ENCODE measurements at regions not wholly inside any gene's neighbourhood (a gene's known extent, or its start where the extent isn't known, plus 50 kb on each side); places are given as distances from the start of the nearest gene placed in this dataset.
A peak's percentile ranks its signal among the peaks of the same experiment; 100 is the strongest.

DNA sequence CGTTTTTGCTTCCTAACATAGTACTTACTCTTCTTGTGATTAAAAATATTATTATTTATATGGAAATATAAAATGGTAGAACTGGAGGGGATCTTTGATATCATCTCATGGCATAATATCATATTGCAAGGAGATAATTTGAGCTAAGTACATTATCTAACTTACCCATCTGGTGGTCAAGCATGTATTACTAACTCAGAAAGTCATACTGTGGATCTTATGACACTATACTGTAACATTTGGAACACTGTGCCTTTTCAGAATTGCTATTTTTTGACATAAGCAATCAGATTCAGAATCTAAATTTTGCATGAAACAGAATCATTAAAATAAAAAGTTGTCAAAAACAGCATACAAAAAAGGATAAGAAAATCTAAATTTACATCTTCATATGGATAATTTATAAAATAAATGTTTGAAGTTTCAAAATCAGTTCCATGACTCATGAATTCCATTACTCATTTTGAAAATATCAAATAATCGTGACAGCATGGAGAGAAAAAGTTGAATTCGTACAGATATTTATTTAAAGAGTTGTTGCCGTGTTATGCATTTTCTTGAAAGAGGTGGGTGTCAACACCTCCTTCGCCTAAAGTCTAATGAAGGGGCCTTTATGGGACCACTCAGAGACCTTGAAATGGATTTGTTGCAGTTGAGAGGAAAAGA, 928.1 kb downstream of the PDHA2 start:
- peak; percentile 65 for DNase-seq (ENCODE audit: low read depth)

DNA sequence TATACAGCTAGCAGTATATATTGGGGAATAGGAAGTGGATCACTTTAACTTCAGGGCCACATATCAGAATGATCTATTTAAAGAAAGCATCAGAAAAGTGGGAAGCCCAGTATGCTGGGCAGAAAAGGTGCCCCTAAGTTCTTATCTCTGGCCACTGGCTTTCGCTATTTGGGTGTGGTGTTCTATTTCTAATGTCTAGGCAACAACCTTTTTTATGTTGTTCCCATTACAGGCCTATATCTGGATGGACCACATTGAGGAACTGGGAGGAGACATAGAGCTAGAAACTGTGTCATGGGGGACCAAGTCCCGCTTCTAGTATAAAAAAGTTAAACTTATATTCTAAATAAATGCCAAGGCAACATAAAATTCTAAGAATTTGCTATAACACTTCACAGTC, 935.6 kb downstream of the PDHA2 start:
- DNase-seq (ENCODE audit: low read depth) = no peak

DNA sequence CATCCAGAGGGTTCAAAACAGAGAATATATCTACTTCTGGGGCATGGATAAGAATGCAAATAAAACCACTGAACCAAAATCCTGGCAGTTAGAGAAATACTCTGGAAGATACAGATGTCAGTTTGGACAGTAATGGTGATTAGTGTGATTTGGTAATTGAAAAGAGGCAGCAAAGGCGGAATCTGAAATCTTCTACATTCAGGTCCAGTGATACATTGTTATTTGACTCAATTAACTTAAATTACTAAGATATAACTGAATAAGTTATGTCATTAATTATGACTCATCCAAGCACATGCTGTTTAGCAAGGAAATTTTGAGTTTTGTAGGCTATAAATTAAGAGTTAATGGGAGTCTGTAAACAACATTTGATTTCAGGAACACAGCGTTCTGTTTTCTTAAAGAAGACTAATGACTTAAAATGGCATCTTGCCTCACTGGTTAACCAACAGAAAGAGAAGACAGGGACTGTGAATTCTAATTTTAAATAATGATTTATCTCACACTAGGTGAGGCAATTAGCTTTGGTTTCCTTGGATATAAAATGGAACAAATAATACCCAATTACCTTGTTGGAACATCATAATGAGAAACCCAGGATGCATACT, 937.1 kb downstream of the PDHA2 start:
- peak; percentile 3 for DNase-seq (ENCODE audit: low read depth)

- DNase-seq (ENCODE audit: low read depth) = no peak
Observed at GRCh38 chr4:96784336-96784735, 944.4 kb downstream of the PDHA2 start.

DNA sequence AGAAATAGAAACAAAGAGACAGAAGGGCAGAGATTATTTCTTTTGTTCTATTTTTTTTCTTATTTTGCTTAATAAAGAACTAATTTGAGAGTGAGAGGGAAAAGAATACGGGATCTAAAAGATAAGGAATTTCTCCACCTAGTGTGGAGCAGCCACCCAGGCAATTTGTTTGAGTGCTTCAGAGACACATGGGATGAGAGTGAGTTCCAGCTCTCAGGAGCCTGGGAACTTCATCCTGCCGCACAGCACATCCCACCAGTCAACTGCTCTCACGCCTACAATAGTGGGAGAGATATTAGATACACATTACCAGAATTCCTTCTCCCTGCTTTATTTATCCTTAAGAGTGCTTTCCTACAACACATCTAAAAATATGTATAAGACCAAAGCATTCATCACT, 946.4 kb downstream of the PDHA2 start:
- no peak for DNase-seq (ENCODE audit: low read depth)

DNA sequence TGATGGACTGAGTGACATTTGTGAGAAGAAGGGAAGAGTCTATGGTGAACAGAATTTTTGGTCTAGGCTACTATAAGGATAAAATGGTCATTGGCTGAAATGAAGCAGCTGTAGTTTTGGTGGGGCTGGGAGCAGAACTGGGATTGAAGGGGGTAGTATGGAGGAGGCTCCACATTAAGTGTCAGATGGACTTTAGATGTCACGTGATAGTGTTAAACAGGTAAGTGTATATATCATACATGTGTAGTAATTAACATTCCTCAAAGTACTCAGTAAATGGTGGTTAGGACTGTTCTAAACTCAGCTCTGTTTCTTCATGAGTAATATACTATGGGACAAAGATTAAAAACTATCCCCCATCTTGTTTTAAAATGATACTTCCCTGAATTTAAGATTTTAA, 947.9 kb downstream of the PDHA2 start:
- no peak for DNase-seq (ENCODE audit: low read depth)

- no peak for DNase-seq (ENCODE audit: low read depth)
Observed at GRCh38 chr4:96809563-96809962, 969.7 kb downstream of the PDHA2 start.

- no peak for DNase-seq (ENCODE audit: low read depth)
Observed at GRCh38 chr4:96827086-96827485, 987.2 kb downstream of the PDHA2 start.

- DNase-seq (ENCODE audit: low read depth) = peak; percentile 72
Observed at GRCh38 chr4:96833831-96834230, 993.9 kb downstream of the PDHA2 start.

DNA sequence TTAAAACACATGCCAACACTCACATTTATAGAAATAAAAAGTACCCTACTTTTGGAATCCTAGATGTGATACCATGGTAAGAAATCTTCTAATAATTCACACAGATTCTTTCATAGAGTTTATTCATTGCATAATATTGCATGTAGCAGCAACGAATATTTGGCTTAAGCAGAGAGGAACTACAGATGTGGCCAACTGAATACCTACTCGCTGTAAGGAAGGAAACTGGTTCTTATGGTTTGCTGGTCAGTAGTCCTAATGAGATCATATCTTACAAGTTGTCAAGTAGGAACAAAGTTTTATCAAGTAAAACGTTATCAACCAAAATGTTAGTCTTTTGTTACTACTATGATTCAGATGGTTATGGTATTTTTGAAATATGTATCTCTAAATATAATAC, 996.1 kb downstream of the PDHA2 start:
- DNase-seq (ENCODE audit: low read depth) = no peak

GRCh38 chr4:96839441-96839840, 999.5 kb downstream of the PDHA2 start:
- no peak for DNase-seq (ENCODE audit: low read depth)

- no peak for DNase-seq (ENCODE audit: low read depth)
Observed at GRCh38 chr4:96841801-96842200, 1001.9 kb downstream of the PDHA2 start.

- no peak for DNase-seq (ENCODE audit: low read depth)
Observed at GRCh38 chr4:96844858-96845490, 1005.1 kb downstream of the PDHA2 start.

- DNase-seq (ENCODE audit: low read depth) = no peak
Observed at GRCh38 chr4:96845819-96846218, 1005.9 kb downstream of the PDHA2 start.

- DNase-seq (ENCODE audit: low read depth) = no peak
Observed at GRCh38 chr4:96874657-96875056, 1034.8 kb downstream of the PDHA2 start.

DNA sequence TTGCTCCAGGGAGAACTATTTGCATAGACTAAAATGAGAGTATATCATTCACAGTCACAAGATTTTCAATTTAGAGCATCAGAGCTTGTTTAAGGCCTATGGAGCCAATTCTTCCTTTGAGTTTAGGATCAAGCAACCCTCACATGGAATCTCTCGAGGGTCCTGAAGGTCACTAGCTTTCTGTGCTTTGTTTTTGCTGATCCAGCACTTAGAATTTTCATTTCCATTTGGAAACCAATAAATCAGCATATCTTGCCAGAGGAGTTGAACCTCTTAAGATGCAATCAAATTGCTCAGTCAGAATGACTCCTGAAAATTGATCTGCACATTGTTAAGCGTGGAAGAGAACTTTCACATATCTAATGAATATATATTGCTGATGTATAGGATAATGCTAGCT, 1039.6 kb downstream of the PDHA2 start:
- DNase-seq (ENCODE audit: low read depth) = no peak

- DNase-seq (ENCODE audit: low read depth) = no peak
Observed at GRCh38 chr4:96887857-96888256, 1048.0 kb downstream of the PDHA2 start.

GRCh38 chr4:96894621-96895020, 1054.7 kb downstream of the PDHA2 start:
- no peak for DNase-seq (ENCODE audit: low read depth)

GRCh38 chr4:96895826-96896225, 1055.9 kb downstream of the PDHA2 start:
- DNase-seq (ENCODE audit: low read depth) = no peak

GRCh38 chr4:96912716-96913115, 1072.8 kb downstream of the PDHA2 start:
- DNase-seq (ENCODE audit: low read depth) = no peak

DNA sequence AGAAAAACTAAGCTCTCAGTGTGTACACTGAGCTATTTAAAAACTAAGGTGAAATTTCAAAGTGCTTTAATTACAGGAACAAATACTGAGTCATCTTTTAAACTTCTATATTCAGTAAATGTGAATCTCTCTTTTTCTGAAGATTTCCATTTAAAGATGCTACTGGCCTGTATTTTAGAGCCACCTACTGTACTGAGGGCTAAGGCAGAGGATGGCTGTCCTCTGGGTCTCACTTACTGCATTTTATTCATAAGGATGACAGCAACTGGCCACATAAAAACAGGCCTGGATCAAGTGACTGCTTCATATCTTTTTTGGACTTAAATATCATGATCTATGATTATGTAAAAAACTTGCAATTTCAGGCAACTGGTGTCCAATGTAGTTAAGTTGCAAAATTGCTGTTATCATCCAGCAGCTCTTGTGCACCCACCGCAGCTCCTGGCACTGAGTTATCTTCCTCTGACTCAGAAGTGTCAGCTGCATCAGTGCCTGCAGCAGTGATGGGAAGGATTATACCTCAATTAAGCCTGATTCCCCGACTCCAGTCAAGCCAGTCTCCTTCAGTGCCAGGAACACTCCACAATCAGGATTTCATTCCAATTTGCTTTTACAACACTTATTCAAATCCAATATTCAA, 1073.7 kb downstream of the PDHA2 start:
- DNase-seq (ENCODE audit: low read depth) = peak; percentile 92

DNA sequence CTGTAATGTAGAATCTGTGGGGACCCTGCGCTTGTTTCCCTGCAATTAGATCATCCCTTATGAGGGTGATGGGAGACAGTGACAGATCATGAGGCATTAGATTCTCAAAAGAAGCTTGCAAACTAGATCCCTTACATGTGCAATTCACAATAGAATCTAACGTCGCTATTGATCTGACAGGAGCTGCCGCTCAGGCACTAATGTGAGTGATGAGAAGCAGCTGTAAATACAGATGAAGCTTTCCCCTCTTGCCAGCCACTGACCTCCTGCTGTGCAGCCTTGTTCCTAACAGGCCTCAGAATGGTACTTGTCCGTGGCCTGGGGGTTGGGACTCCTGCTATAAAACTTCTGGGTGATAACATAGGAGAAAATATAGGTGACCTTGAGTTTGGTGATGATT, 1076.8 kb downstream of the PDHA2 start:
- peak; percentile 92 for DNase-seq (ENCODE audit: low read depth)

DNA sequence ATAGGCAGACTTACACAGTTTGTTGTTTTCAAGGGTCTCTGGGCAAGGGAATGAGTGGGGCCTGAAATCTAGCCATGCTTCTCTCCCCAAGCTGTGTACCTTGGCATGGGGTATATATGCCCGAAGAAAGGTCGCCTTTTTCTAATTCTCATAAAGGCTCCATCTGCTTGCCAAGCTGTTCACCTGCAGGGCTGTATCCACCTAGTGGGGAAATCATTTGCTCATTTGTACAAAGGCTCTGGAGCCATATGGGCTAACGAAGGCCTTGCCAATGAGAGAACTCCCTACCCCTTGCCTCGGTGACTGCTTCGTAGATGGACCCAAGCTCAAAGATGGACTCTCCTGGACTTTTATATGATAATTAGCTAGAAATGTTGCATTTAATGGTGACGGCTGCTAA, 1097.0 kb downstream of the PDHA2 start:
- DNase-seq (ENCODE audit: low read depth) = no peak

All from LHCN-M2 (cell line).